ENCODE measurements at regions not wholly inside any gene's neighbourhood (a gene's known extent, or its start where the extent isn't known, plus 50 kb on each side); places are given as distances from the start of the nearest gene placed in this dataset.

GRCh38 chr17:77579131-77579530 lies 379.4 kb upstream of the TNRC6C start:
- TF ChIP-seq CTCF (IDR thresholded peaks at IDR 0.05), result no peak
- TF ChIP-seq ZFX (IDR thresholded peaks at IDR 0.05; ENCODE audit: borderline replicate concordance), result no peak

All from 22Rv1 (cell line).